HL-60 (cell line): ENCODE measurements at regions not wholly inside any gene's neighbourhood (a gene's known extent, or its start where the extent isn't known, plus 50 kb on each side); places are given as distances from the start of the nearest gene placed in this dataset.
"Not testable (repeated sequence)": the region's sequence is repeated elsewhere in the genome, so short reads cannot be mapped to it uniquely, and the experiment has no call there.

ENCODE experiments used
- DNase-seq, 2 experiments: peaks; one replicate each; pipeline ENCODE4 v3.0.0-alpha.2; 2010 to 2020; ENCODE audit warnings: low read depth in 1 of 2, low spot score in 1 of 2
- H3K27ac ChIP-seq: fragments of 250-450 bp; sonication (Bioruptor Pico); replicated peaks from 2 replicates; pipeline ENCODE4 v1.5.1; 2020; ENCODE audit warnings: mild to moderate bottlenecking, moderate library complexity
- H3K27me3 ChIP-seq: fragments of 250-450 bp; sonication (Bioruptor Pico); 2 replicates; pipeline ENCODE4 v1.5.1; 2021; ENCODE audit warnings: mild to moderate bottlenecking, moderate library complexity; ENCODE audit not compliant: insufficient read depth, poor library complexity, severe bottlenecking
- H3K4me3 ChIP-seq: replicated peaks from 2 replicates; pipeline ENCODE4 v1.5.1; 2011; ENCODE audit warnings: mild to moderate bottlenecking, control low read depth, low read length; ENCODE audit not compliant: insufficient read depth
- CTCF ChIP-seq: IDR thresholded peaks from one replicate; pipeline ENCODE4 v1.5.1; 2011; ENCODE audit warnings: low read length, control low read depth, inconsistent platforms; ENCODE audit not compliant: insufficient read depth
- GABPA ChIP-seq: IDR thresholded peaks from 2 replicates; pipeline ENCODE4 v1.6.1; 2012; ENCODE audit warnings: low read depth
- POLR2AphosphoS5 ChIP-seq: IDR thresholded peaks from 2 replicates; pipeline ENCODE4 v1.6.1; 2012; ENCODE audit warnings: low read depth
- REST ChIP-seq: IDR thresholded peaks from 2 replicates; pipeline ENCODE4 v1.6.1; 2012; ENCODE audit warnings: low read depth; ENCODE audit not compliant: insufficient replicate concordance
- SPI1 ChIP-seq: IDR thresholded peaks from 2 replicates; pipeline ENCODE4 v1.6.1; 2012; ENCODE audit warnings: low read depth, mild to moderate bottlenecking, borderline replicate concordance

GRCh38 chr7:153701678-153702077 is 350.5 kb upstream of the DPP6 start:
- Histone ChIP-seq H3K27ac (no peak overlapping the region), H3K27me3 (no peaks in the 10 kb centered on the region), H3K4me3 (no peak overlapping the region)
- no peak for TF ChIP-seq REST
- no peak for TF ChIP-seq SPI1
- TF ChIP-seq POLR2AphosphoS5 = no peak
- no peak for TF ChIP-seq CTCF
- TF ChIP-seq GABPA = no peak
- DNase-seq = no peak

- not testable (repeated sequence) for DNase-seq, H3K27me3 ChIP-seq, H3K4me3 ChIP-seq, H3K27ac ChIP-seq
Measured at GRCh38 chr7:153723892-153724291, 328.3 kb upstream of the DPP6 start.

GRCh38 chr7:153731504-153731903 is 320.7 kb upstream of the DPP6 start:
- not testable (repeated sequence) for H3K27me3 ChIP-seq, H3K27ac ChIP-seq, DNase-seq, H3K4me3 ChIP-seq

GRCh38 chr7:153743434-153743833 is 308.8 kb upstream of the DPP6 start:
- DNase-seq, H3K4me3 ChIP-seq, H3K27me3 ChIP-seq, H3K27ac ChIP-seq: not testable (repeated sequence)

- DNase-seq, H3K4me3 ChIP-seq, H3K27me3 ChIP-seq, H3K27ac ChIP-seq: not testable (repeated sequence)
Measured at GRCh38 chr7:153747969-153748368, 304.2 kb upstream of the DPP6 start.

GRCh38 chr7:153748885-153749284 is 303.3 kb upstream of the DPP6 start:
- not testable (repeated sequence) for DNase-seq, H3K4me3 ChIP-seq, H3K27ac ChIP-seq, H3K27me3 ChIP-seq

GRCh38 chr7:153765869-153766268 is 286.3 kb upstream of the DPP6 start:
- H3K27me3 ChIP-seq, H3K4me3 ChIP-seq, H3K27ac ChIP-seq, DNase-seq: not testable (repeated sequence)

GRCh38 chr7:153766926-153767325 is 285.3 kb upstream of the DPP6 start:
- H3K4me3 ChIP-seq, H3K27me3 ChIP-seq, H3K27ac ChIP-seq, DNase-seq: not testable (repeated sequence)

- no peak overlapping the region for H3K27ac ChIP-seq
Measured at GRCh38 chr7:153772966-153773365, 279.2 kb upstream of the DPP6 start.

More at GRCh38 chr7:153772966-153773365, 279.2 kb upstream of the DPP6 start:
- TF ChIP-seq POLR2AphosphoS5 = no peak
- no peak for TF ChIP-seq REST
- no peak for TF ChIP-seq GABPA
- no peak for TF ChIP-seq SPI1
- DNase-seq = no peak
- no peaks in the 10 kb centered on the region for H3K27me3 ChIP-seq
- H3K4me3 ChIP-seq = no peak overlapping the region
